Type B pancreatic cell (in vitro differentiated cells): ENCODE measurements at regions not wholly inside any gene's neighbourhood (a gene's known extent, or its start where the extent isn't known, plus 50 kb on each side); places are given as distances from the start of the nearest gene placed in this dataset.

Experiments
- DNase-seq: peaks from one replicate; pipeline ENCODE4 v3.0.0; 2021; ENCODE audit warnings: mixed read lengths; ENCODE audit not compliant: unreplicated experiment; ENCODE audit errors: extremely low spot score
- H3K27ac Mint-ChIP-seq: 2 replicates; pipeline ENCODE4 v1.8.0; 2021; ENCODE audit warnings: mild to moderate bottlenecking, mixed read lengths
- H3K27me3 Mint-ChIP-seq: 2 replicates; pipeline ENCODE4 v1.8.0; 2021; ENCODE audit warnings: mixed read lengths
- H3K36me3 Mint-ChIP-seq: 2 replicates; pipeline ENCODE4 v1.8.0; 2021; ENCODE audit warnings: mixed read lengths
- H3K4me1 Mint-ChIP-seq: one replicate; pipeline ENCODE4 v1.8.0; 2021; ENCODE audit warnings: mixed read lengths; ENCODE audit not compliant: unreplicated experiment
- H3K4me3 Mint-ChIP-seq: 2 replicates; pipeline ENCODE4 v1.8.0; 2021; ENCODE audit warnings: mild to moderate bottlenecking, mixed read lengths
- H3K9me3 Mint-ChIP-seq: 2 replicates; pipeline ENCODE4 v1.8.0; 2021; ENCODE audit warnings: mixed read lengths
- TF ChIP-seq, protein P1 (sequence below): fragments of 200-600 bp; sonication (generic); conservative IDR thresholded peaks from 2 replicates; pipeline ENCODE4 v1.5.0; 2021; ENCODE audit warnings: antibody characterized with exemption, mild to moderate bottlenecking

DNA sequence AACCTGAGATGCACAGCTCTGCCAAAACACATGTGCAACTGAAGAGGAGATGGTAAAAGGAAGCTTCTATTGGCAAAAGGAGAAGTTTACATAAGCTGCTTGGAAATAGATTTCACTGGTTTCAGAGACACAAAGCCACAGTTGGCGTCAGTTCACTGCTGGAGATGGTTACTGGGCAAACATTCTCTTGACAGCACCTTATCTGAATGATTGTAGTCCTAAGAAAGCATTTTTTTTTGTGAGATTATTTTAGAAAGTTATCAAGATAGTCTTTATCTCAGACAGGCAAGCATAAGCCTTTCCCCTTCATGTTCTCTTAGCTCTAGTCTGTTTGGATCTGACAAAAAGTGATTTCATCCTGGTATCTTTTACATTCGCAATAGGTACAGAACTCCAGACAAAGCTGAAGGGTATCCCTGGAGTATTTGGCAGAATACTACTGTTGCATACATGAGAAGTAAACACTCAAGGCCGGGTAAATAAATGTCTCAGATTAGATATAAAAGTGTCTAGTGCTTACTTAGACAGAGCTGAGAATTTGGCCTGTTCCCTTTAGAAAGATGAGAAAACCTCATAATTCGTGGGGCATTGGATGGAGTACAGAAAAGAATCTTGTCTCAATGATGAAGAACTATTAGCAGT lies 1668.0 kb upstream of the NUDT12 start:
- H3K9me3 Mint-ChIP-seq, result no peaks in the 10 kb centered on the region
- H3K4me1 Mint-ChIP-seq, result no peaks in the 10 kb centered on the region
- TF ChIP-seq, protein P1, sequence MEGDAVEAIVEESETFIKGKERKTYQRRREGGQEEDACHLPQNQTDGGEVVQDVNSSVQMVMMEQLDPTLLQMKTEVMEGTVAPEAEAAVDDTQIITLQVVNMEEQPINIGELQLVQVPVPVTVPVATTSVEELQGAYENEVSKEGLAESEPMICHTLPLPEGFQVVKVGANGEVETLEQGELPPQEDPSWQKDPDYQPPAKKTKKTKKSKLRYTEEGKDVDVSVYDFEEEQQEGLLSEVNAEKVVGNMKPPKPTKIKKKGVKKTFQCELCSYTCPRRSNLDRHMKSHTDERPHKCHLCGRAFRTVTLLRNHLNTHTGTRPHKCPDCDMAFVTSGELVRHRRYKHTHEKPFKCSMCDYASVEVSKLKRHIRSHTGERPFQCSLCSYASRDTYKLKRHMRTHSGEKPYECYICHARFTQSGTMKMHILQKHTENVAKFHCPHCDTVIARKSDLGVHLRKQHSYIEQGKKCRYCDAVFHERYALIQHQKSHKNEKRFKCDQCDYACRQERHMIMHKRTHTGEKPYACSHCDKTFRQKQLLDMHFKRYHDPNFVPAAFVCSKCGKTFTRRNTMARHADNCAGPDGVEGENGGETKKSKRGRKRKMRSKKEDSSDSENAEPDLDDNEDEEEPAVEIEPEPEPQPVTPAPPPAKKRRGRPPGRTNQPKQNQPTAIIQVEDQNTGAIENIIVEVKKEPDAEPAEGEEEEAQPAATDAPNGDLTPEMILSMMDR, result no peak
- no peak overlapping the region for H3K4me3 Mint-ChIP-seq
- H3K27ac Mint-ChIP-seq, result no peak overlapping the region
- no peak for DNase-seq
- no peaks in the 10 kb centered on the region for H3K36me3 Mint-ChIP-seq
- H3K27me3 Mint-ChIP-seq, result no peaks in the 10 kb centered on the region

DNA sequence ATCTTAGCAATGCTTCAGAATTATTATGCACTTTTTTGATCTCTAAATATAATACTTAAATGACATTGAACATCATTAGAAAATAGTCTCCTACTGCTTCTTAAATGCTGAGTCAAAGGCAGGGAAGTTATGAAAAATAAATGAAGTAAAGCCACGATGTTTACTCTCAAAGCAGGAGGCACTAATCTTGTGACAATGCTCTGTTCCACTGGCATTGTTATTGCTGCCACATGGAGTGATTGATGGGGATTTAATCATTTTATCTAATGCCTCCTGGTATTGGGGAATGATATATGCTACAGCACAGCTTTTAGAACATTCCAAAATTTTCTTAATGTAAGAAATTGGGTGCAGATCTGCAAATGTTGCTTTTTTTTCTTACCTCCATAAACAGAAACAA lies 1655.4 kb upstream of the NUDT12 start:
- Mint-ChIP-seq H3K27me3 (no peaks in the 10 kb centered on the region), H3K4me1 (peaks cover 10% of the 10 kb centered on the region), H3K36me3 (no peaks in the 10 kb centered on the region), H3K27ac (no peak overlapping the region), H3K9me3 (no peaks in the 10 kb centered on the region), H3K4me3 (no peak overlapping the region)
- DNase-seq, result no peak
- TF ChIP-seq, protein P1, result no peak

DNA sequence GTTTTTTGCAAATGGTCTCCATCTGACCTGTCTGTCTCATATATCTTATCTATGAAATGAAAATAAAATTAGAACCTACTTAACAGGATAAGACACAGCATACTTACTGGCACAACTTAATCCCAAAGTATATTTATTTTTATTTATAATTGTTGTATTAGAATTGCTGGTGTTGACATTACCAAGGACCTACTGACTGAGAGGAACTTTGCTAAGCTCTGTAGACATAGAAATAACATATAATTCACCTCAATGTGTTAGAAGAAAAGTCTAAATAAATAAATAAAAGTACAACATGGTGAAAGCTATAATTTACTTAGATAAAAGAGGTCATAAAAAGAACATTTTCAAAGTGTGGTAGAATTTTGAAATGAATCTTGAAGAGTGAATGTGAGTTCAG lies 1650.5 kb upstream of the NUDT12 start:
- H3K27me3 Mint-ChIP-seq, result no peaks in the 10 kb centered on the region
- no peak overlapping the region for H3K4me3 Mint-ChIP-seq
- TF ChIP-seq, protein P1, result no peak
- H3K4me1 Mint-ChIP-seq, result peaks cover 8% of the 10 kb centered on the region
- no peak for DNase-seq
- H3K27ac Mint-ChIP-seq, result no peak overlapping the region
- H3K36me3 Mint-ChIP-seq, result no peaks in the 10 kb centered on the region
- no peaks in the 10 kb centered on the region for H3K9me3 Mint-ChIP-seq

DNA sequence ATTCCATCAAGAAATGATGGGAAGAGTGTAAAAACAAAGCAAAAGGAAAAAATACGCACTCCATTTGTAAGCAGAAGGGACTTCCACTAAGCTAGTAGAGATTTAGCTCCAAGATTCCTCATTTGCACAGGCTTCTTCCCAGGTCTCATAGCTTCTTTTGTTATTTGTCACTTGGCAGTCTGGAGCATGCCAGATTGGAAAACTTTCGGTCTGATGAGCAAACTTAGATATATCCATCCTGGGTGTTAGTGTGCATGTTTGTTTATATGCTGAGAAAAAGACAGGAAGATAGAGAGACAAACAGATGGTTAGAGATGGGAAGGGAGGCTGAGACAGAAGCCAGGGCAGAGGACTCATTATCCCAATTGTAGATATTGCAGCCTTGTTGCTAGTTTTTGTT lies 1644.5 kb upstream of the NUDT12 start:
- H3K36me3 Mint-ChIP-seq, result no peaks in the 10 kb centered on the region
- H3K4me1 Mint-ChIP-seq, result no peaks in the 10 kb centered on the region
- TF ChIP-seq, protein P1, result no peak
- DNase-seq, result no peak
- no peak overlapping the region for H3K4me3 Mint-ChIP-seq
- H3K27ac Mint-ChIP-seq, result no peak overlapping the region
- H3K27me3 Mint-ChIP-seq, result no peaks in the 10 kb centered on the region
- H3K9me3 Mint-ChIP-seq, result no peaks in the 10 kb centered on the region

DNA sequence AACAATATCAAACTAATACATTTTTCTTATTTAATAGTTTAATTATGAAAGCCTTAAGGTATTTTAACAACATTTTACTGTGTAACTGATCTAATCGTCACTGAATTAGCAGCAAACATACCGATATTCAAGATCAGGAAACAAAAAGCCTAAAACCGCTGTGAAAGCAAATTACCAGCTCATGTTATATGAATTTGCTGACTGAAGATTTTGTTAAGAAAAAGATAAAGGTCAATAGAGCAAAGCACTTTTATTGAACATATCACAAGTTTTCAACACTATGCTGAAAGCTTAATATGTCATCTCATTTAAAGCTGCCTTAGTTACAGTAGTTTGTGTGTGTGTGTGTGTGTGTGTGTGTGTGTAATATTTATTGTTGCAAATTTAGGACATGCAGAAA lies 1634.9 kb upstream of the NUDT12 start:
- DNase-seq, result no peak
- H3K4me3 Mint-ChIP-seq, result no peak overlapping the region
- TF ChIP-seq, protein P1, result no peak
- no peaks in the 10 kb centered on the region for H3K36me3 Mint-ChIP-seq
- H3K4me1 Mint-ChIP-seq, result no peaks in the 10 kb centered on the region
- H3K27me3 Mint-ChIP-seq, result no peaks in the 10 kb centered on the region
- H3K27ac Mint-ChIP-seq, result no peak overlapping the region
- no peaks in the 10 kb centered on the region for H3K9me3 Mint-ChIP-seq

DNA sequence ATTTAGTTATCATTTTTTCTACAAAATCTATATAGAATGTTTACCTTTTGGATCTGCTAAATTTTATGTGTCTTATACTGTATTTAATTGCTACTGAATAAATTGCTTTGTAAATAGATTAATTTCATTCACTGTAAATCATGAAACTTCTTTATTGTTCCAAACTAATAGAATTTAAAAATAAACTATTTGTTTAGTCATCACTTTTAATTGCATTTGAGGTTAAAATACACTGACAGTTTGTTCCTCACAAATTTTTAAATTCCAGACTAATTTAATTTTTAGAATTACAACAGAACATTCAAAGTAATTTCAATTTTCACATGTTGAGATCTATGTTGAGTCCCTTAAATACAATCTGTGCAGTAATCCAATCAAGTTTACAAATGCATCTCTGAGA lies 1633.2 kb upstream of the NUDT12 start:
- Mint-ChIP-seq H3K4me3 (no peak overlapping the region), H3K9me3 (no peaks in the 10 kb centered on the region), H3K27me3 (no peaks in the 10 kb centered on the region), H3K36me3 (no peaks in the 10 kb centered on the region), H3K4me1 (no peaks in the 10 kb centered on the region), H3K27ac (no peak overlapping the region)
- TF ChIP-seq, protein P1, result no peak
- no peak for DNase-seq
